ENCODE measurements at regions not wholly inside any gene's neighbourhood (a gene's known extent, or its start where the extent isn't known, plus 50 kb on each side); places are given as distances from the start of the nearest gene placed in this dataset.

DNA sequence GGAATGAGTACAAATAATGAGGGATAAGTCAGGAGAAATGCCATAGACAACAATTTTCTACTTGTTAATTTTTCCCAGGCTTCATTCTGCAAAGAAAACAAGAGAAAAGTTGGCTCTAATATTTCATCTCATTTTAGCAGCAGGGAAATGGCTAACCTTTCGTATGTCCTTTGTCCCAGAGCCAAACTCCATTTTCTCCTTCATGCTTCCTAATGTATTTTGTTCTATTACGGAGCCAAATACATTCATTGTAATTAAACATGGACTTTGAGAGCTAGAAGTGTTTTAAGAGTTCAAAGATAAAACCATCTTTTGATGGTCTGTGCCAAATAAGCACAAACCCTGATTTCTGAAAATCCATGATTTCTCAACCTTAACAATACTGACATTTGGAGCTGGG, 136.9 kb downstream of the PTCHD4 start:
- H3K27me3 Mint-ChIP-seq = no peaks in the 10 kb centered on the region
- H3K27ac Mint-ChIP-seq = no peak overlapping the region
- no peaks in the 10 kb centered on the region for H3K9me3 Mint-ChIP-seq
- ATAC-seq (ENCODE audit: low read depth) (no peak), DNase-seq (no peak)
- H3K4me3 Mint-ChIP-seq = no peak overlapping the region
- POLR2A ChIA-PET = no interaction called here
- H3K36me3 Mint-ChIP-seq = no peaks in the 10 kb centered on the region
- no peaks in the 10 kb centered on the region for H3K4me1 Mint-ChIP-seq

- no peaks in the 10 kb centered on the region for H3K4me1 Mint-ChIP-seq
- H3K4me3 Mint-ChIP-seq = no peak overlapping the region
- H3K27ac Mint-ChIP-seq = no peak overlapping the region
- H3K36me3 Mint-ChIP-seq = no peaks in the 10 kb centered on the region
- H3K27me3 Mint-ChIP-seq = no peaks in the 10 kb centered on the region
- POLR2A ChIA-PET = no interaction called here
- ATAC-seq (ENCODE audit: low read depth) (no peak), DNase-seq (no peak)
- H3K9me3 Mint-ChIP-seq = no peaks in the 10 kb centered on the region
Observed at GRCh38 chr6:47970826-47971225, 140.2 kb downstream of the PTCHD4 start.

- ATAC-seq (ENCODE audit: low read depth) (no peak), DNase-seq (no peak)
- H3K4me3 Mint-ChIP-seq = no peak overlapping the region
- POLR2A ChIA-PET = no interaction called here
- H3K27me3 Mint-ChIP-seq = no peaks in the 10 kb centered on the region
- H3K27ac Mint-ChIP-seq = no peak overlapping the region
- H3K9me3 Mint-ChIP-seq = no peaks in the 10 kb centered on the region
- H3K4me1 Mint-ChIP-seq = no peaks in the 10 kb centered on the region
- H3K36me3 Mint-ChIP-seq = no peaks in the 10 kb centered on the region
Observed at GRCh38 chr6:47967843-47968242, 143.2 kb downstream of the PTCHD4 start.

DNA sequence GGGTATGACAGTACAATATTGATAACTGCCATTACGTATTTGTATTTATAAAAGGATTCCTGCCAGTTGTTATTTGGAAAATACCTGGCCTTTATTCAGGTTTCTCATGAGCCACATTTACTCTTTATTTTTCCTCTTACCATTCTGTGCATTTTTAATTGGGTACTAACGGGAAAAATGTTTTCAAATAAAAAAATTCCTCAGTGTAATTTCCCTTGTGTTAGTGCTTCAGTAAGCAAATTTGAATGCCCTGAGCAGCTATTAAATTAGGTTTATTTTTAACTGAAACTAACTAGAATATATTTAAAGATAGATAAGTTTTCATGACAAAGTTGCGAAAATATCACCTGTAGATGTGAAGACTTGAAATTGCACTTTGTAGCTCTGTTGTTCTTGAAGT, 146.0 kb downstream of the PTCHD4 start:
- Mint-ChIP-seq H3K27ac (no peak overlapping the region), H3K9me3 (no peaks in the 10 kb centered on the region), H3K4me1 (no peaks in the 10 kb centered on the region), H3K4me3 (no peak overlapping the region), H3K36me3 (no peaks in the 10 kb centered on the region), H3K27me3 (no peaks in the 10 kb centered on the region)
- ATAC-seq (ENCODE audit: low read depth) (no peak), DNase-seq (no peak)
- POLR2A ChIA-PET = no interaction called here

DNA sequence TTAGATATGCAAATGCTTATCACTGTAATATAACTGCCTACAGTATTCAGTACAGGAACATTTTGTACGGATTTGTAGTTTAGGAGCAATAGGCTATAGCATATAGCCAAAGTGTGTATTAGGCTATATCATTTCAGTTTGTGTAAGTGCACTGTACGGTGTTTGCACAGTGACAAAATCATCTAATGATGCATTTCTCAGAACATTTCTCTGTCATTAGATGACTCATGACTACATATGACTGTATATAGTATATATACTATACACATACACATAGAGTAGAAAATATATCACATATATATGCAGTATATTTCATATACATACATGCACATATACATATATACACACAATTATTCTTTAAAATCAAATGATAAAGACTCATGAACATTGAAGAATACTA, 158.4 kb downstream of the PTCHD4 start:
- no peaks in the 10 kb centered on the region for H3K9me3 Mint-ChIP-seq
- no peak overlapping the region for H3K4me3 Mint-ChIP-seq
- no peaks in the 10 kb centered on the region for H3K27me3 Mint-ChIP-seq

GRCh38 chr6:47944846-47945245, 163.0 kb downstream of the OPN5 start:
- H3K27me3 Mint-ChIP-seq = no peaks in the 10 kb centered on the region
- H3K27ac Mint-ChIP-seq = no peak overlapping the region
- POLR2A ChIA-PET = no interaction called here
- no peaks in the 10 kb centered on the region for H3K9me3 Mint-ChIP-seq
- DNase-seq = no peak
- no peak overlapping the region for H3K4me3 Mint-ChIP-seq
- H3K36me3 Mint-ChIP-seq = no peaks in the 10 kb centered on the region
- H3K4me1 Mint-ChIP-seq = no peaks in the 10 kb centered on the region
- ATAC-seq (ENCODE audit: low read depth) = no peak

More for the DNA sequence above, 158.4 kb downstream of the PTCHD4 start:
- H3K4me1 Mint-ChIP-seq = no peaks in the 10 kb centered on the region
- no peak for DNase-seq
- H3K36me3 Mint-ChIP-seq = no peaks in the 10 kb centered on the region
- H3K27ac Mint-ChIP-seq = no peak overlapping the region
- ATAC-seq (ENCODE audit: low read depth) = no peak
- POLR2A ChIA-PET = no interaction called here

- Mint-ChIP-seq H3K27ac (no peak overlapping the region), H3K27me3 (no peaks in the 10 kb centered on the region), H3K9me3 (no peaks in the 10 kb centered on the region), H3K4me3 (no peak overlapping the region), H3K36me3 (no peaks in the 10 kb centered on the region), H3K4me1 (no peaks in the 10 kb centered on the region)
- no peak for ATAC-seq (ENCODE audit: low read depth)
- no peak for DNase-seq
- POLR2A ChIA-PET = no interaction called here
Observed at GRCh38 chr6:47938405-47938804, 156.6 kb downstream of the OPN5 start.

- DNase-seq (no peak), ATAC-seq (ENCODE audit: low read depth) (no peak)
- no peaks in the 10 kb centered on the region for H3K4me1 Mint-ChIP-seq
- no peak overlapping the region for H3K27ac Mint-ChIP-seq
- no peak overlapping the region for H3K4me3 Mint-ChIP-seq
- H3K9me3 Mint-ChIP-seq = no peaks in the 10 kb centered on the region
- peaks cover 4% of the 10 kb centered on the region for H3K27me3 Mint-ChIP-seq
- no peaks in the 10 kb centered on the region for H3K36me3 Mint-ChIP-seq
- POLR2A ChIA-PET = no interaction called here
Observed at GRCh38 chr6:47936820-47937219, 155.0 kb downstream of the OPN5 start.

GRCh38 chr6:47934023-47934422, 152.2 kb downstream of the OPN5 start:
- ATAC-seq (ENCODE audit: low read depth) = no peak

GRCh38 chr6:47932575-47932974, 150.7 kb downstream of the OPN5 start:
- ATAC-seq (ENCODE audit: low read depth) (no peak), DNase-seq (no peak)
- H3K9me3 Mint-ChIP-seq = no peaks in the 10 kb centered on the region
- no peak overlapping the region for H3K27ac Mint-ChIP-seq
- H3K27me3 Mint-ChIP-seq = peaks cover 4% of the 10 kb centered on the region
- no peak overlapping the region for H3K4me3 Mint-ChIP-seq
- no peaks in the 10 kb centered on the region for H3K36me3 Mint-ChIP-seq
- POLR2A ChIA-PET = no interaction called here
- H3K4me1 Mint-ChIP-seq = no peaks in the 10 kb centered on the region

More at GRCh38 chr6:47934023-47934422, 152.2 kb downstream of the OPN5 start:
- H3K27me3 Mint-ChIP-seq = peaks cover 4% of the 10 kb centered on the region
- no peak overlapping the region for H3K4me3 Mint-ChIP-seq
- no peaks in the 10 kb centered on the region for H3K36me3 Mint-ChIP-seq
- no peak for DNase-seq
- POLR2A ChIA-PET = no interaction called here
- H3K9me3 Mint-ChIP-seq = no peaks in the 10 kb centered on the region
- H3K27ac Mint-ChIP-seq = no peak overlapping the region
- H3K4me1 Mint-ChIP-seq = no peaks in the 10 kb centered on the region

GRCh38 chr6:47924001-47924400, 142.2 kb downstream of the OPN5 start:
- ATAC-seq (ENCODE audit: low read depth) (no peak), DNase-seq (no peak)
- Mint-ChIP-seq H3K4me3 (no peak overlapping the region), H3K9me3 (no peaks in the 10 kb centered on the region), H3K27ac (no peak overlapping the region), H3K36me3 (no peaks in the 10 kb centered on the region), H3K4me1 (no peaks in the 10 kb centered on the region), H3K27me3 (no peaks in the 10 kb centered on the region)
- POLR2A ChIA-PET = no interaction called here

- Mint-ChIP-seq H3K27me3 (peaks cover 2% of the 10 kb centered on the region), H3K36me3 (no peaks in the 10 kb centered on the region), H3K4me1 (no peaks in the 10 kb centered on the region), H3K4me3 (no peak overlapping the region), H3K9me3 (no peaks in the 10 kb centered on the region), H3K27ac (no peak overlapping the region)
- DNase-seq = no peak
- no peak for ATAC-seq (ENCODE audit: low read depth)
- POLR2A ChIA-PET = no interaction called here
Observed at GRCh38 chr6:47922391-47922790, 140.6 kb downstream of the OPN5 start.

DNA sequence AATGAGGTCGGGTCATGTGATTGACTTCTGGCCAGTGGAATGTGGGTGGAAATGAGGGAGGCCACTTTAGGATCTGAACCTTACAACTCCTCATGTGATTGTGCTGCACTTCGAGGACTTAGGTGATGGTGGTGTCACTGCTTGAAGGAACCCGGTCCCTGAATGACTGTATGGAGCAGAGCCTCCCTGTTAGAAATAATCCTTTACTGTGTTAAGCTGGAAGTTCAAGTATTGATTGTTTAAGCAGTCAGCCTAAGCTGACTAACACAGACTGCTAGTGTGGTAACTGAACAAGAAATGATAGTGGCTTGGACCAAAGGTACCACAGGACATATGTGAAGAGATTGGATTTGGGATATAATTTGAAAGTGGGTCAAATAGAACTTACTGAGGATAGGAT, 138.0 kb downstream of the OPN5 start:
- no peak for ATAC-seq (ENCODE audit: low read depth)

DNA sequence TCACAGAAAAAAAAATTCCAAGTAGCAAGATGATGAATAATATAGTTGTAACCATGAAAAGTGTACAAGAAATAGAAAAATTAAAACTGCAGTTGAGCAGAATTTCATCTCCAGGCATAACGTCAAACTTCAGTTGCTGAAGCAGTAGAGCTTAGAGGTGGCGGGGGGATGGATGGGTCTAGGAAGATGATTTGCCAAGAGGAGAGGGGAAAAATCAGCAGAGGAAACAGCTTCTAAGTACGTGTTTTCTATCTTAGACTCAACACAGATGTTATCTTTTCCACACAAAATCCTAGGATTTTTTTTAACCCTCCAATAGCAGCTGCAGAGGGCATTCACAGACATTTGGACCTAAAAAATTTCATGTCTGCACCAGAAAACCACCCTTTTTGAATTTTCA, 136.0 kb downstream of the OPN5 start:
- no peak overlapping the region for H3K4me3 Mint-ChIP-seq
- peaks cover 2% of the 10 kb centered on the region for H3K27me3 Mint-ChIP-seq
- H3K36me3 Mint-ChIP-seq = no peaks in the 10 kb centered on the region
- POLR2A ChIA-PET = no interaction called here
- no peak for DNase-seq
- no peak overlapping the region for H3K27ac Mint-ChIP-seq
- H3K4me1 Mint-ChIP-seq = no peaks in the 10 kb centered on the region
- no peaks in the 10 kb centered on the region for H3K9me3 Mint-ChIP-seq
- no peak for ATAC-seq (ENCODE audit: low read depth)

More for the DNA sequence above, 138.0 kb downstream of the OPN5 start:
- Mint-ChIP-seq H3K27ac (no peak overlapping the region), H3K36me3 (no peaks in the 10 kb centered on the region), H3K27me3 (peaks cover 2% of the 10 kb centered on the region), H3K4me1 (no peaks in the 10 kb centered on the region), H3K9me3 (no peaks in the 10 kb centered on the region), H3K4me3 (no peak overlapping the region)
- DNase-seq = no peak
- POLR2A ChIA-PET = no interaction called here

DNA sequence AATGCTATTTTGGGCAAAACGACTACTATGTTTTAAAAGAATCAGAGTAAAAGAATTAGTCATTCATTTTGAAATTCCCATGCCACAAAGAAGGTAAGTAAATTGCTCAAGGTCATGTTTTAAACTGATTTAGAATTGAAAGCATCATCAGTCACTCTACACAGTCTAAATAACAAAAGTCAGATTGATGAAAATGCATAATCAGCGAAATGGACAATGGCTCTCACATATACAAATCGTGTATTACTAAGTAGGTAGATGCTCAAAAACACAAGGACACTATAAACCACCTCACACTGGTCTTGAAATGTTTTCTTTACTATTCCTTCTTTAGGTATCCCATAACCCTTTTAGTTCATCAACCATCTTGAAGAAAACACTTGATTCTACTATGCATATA, 135.4 kb downstream of the OPN5 start:
- H3K27ac Mint-ChIP-seq = no peak overlapping the region
- H3K36me3 Mint-ChIP-seq = no peaks in the 10 kb centered on the region
- no peak for ATAC-seq (ENCODE audit: low read depth)
- H3K4me3 Mint-ChIP-seq = no peak overlapping the region
- H3K4me1 Mint-ChIP-seq = no peaks in the 10 kb centered on the region
- no peaks in the 10 kb centered on the region for H3K9me3 Mint-ChIP-seq
- peaks cover 2% of the 10 kb centered on the region for H3K27me3 Mint-ChIP-seq
- POLR2A ChIA-PET = no interaction called here
- DNase-seq = no peak
